ENCODE measurements at regions not wholly inside any gene's neighbourhood (a gene's known extent, or its start where the extent isn't known, plus 50 kb on each side); places are given as distances from the start of the nearest gene placed in this dataset.
"Not testable (repeated sequence)": the region's sequence is repeated elsewhere in the genome, so short reads cannot be mapped to it uniquely, and the experiment has no call there.

- peak; percentile 32 for DNase-seq (ENCODE audit: low read depth)
- no peak overlapping the region for H3K4me3 ChIP-seq (ENCODE audit: control insufficient read depth, low read depth, low read length)
- TF ChIP-seq, protein P1, sequence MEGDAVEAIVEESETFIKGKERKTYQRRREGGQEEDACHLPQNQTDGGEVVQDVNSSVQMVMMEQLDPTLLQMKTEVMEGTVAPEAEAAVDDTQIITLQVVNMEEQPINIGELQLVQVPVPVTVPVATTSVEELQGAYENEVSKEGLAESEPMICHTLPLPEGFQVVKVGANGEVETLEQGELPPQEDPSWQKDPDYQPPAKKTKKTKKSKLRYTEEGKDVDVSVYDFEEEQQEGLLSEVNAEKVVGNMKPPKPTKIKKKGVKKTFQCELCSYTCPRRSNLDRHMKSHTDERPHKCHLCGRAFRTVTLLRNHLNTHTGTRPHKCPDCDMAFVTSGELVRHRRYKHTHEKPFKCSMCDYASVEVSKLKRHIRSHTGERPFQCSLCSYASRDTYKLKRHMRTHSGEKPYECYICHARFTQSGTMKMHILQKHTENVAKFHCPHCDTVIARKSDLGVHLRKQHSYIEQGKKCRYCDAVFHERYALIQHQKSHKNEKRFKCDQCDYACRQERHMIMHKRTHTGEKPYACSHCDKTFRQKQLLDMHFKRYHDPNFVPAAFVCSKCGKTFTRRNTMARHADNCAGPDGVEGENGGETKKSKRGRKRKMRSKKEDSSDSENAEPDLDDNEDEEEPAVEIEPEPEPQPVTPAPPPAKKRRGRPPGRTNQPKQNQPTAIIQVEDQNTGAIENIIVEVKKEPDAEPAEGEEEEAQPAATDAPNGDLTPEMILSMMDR (conservative IDR thresholded peaks at IDR 0.05; ENCODE audit: control insufficient read depth, insufficient read depth, low read depth, low read length): no peak
Measured at GRCh38 chr1:173356191-173356762, 120.9 kb upstream of the PRDX6 start.

- H3K4me3 ChIP-seq (ENCODE audit: control insufficient read depth, low read depth, low read length): no peak overlapping the region
- TF ChIP-seq, protein P1 (conservative IDR thresholded peaks at IDR 0.05; ENCODE audit: control insufficient read depth, insufficient read depth, low read depth, low read length): no peak
- DNase-seq (ENCODE audit: low read depth): no peak
Measured at GRCh38 chr1:173360487-173361063, 116.6 kb upstream of the PRDX6 start.

DNA sequence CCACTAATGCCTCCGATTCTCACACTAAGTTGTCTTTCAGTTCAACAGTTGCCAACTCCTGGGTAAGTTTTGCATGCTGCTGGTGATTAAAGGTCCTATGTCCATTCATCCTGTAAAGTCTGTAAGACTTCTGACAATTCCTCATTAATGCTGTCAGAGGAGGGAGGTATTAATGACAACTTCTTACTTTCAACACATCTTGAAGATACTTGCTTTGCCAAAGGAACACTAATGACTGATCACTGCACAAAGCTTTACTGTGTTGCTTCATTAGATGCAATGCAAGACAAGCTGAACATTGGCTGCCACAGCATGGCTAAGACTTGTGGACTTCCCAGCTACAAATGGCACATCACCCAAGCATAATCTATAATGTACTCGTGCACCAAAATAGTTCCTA lies 114.6 kb upstream of the PRDX6 start:
- TF ChIP-seq, protein P1 (conservative IDR thresholded peaks at IDR 0.05; ENCODE audit: control insufficient read depth, insufficient read depth, low read depth, low read length): no peak
- H3K4me3 ChIP-seq (ENCODE audit: control insufficient read depth, low read depth, low read length): no peak overlapping the region
- DNase-seq (ENCODE audit: low read depth): no peak

GRCh38 chr1:173364827-173365226 lies 112.3 kb upstream of the PRDX6 start:
- TF ChIP-seq, protein P1 (conservative IDR thresholded peaks at IDR 0.05; ENCODE audit: control insufficient read depth, insufficient read depth, low read depth, low read length): no peak
- no peak for DNase-seq (ENCODE audit: low read depth)
- H3K4me3 ChIP-seq (ENCODE audit: control insufficient read depth, low read depth, low read length): no peak overlapping the region

DNA sequence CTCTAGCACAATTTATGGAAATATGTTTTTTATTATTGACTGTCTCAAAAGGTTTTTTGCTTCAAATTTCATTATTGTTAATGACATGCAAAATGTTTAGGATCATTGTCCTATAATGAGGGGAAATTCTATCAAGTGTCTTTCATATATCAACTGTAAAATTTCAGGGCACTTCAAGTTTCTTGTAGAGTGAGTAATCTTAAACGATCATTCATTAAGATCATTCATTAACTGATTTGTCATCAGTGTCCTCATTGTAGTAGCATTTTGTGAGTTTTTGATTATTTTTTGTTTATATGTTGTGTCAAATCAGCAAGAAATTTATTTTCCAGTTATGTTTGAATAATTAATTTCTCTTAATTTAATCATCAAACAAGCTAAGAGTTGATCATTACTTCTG lies 111.8 kb upstream of the PRDX6 start:
- no peak for DNase-seq (ENCODE audit: low read depth)
- H3K4me3 ChIP-seq (ENCODE audit: control insufficient read depth, low read depth, low read length): no peak overlapping the region
- TF ChIP-seq, protein P1 (conservative IDR thresholded peaks at IDR 0.05; ENCODE audit: control insufficient read depth, insufficient read depth, low read depth, low read length): no peak

DNA sequence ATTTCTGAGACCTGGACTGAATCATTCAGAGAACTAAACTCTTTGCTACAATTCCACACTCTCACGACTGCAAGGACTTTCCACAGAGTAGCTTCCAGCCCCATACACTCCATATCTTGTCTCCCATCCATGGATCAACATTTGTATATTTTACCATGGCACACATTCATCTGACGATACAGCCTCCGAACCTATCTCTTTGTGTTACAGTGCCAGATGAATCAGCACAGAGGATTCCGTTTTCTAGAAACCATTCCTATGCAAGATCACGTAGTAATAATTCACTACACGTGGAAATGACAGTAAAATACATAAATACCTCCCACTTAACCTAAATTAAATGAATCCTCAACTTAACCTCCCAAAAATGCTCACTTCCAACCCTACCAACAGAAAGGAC lies 110.0 kb upstream of the PRDX6 start:
- H3K4me3 ChIP-seq (ENCODE audit: control insufficient read depth, low read depth, low read length): no peak overlapping the region
- TF ChIP-seq, protein P1 (conservative IDR thresholded peaks at IDR 0.05; ENCODE audit: control insufficient read depth, insufficient read depth, low read depth, low read length): no peak
- no peak for DNase-seq (ENCODE audit: low read depth)

DNA sequence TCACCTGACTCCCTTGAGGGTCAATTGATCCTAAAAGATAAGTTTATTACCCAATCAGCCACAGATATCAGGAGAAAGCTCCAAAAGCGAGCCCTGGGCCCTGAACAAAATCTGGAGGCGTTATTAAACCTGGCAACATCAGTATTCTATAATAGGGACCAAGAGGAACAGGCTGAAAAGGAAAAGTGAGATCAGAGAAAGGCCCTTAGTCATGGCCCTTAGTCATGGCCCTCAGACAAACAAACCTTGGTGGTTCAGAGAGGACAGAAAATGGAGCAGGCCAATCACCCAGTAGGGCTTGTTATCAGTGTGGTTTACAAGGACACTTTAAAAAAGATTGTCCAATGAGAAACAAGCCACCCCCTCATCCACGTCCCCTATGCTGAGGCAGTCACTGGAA lies 106.5 kb upstream of the PRDX6 start:
- peak; percentile 48 for DNase-seq (ENCODE audit: low read depth)
- not testable (repeated sequence) for H3K4me3 ChIP-seq (ENCODE audit: control insufficient read depth, low read depth, low read length)

GRCh38 chr1:173376065-173376464 lies 101.1 kb upstream of the PRDX6 start:
- H3K4me3 ChIP-seq (ENCODE audit: control insufficient read depth, low read depth, low read length); DNase-seq (ENCODE audit: low read depth): not testable (repeated sequence)

All from fibroblast of mammary gland (primary cell).